Sciatic nerve (tissue), 2 donors: ENCODE measurements at regions not wholly inside any gene's neighbourhood (a gene's known extent, or its start where the extent isn't known, plus 50 kb on each side); places are given as distances from the start of the nearest gene placed in this dataset.
"Not testable (repeated sequence)": the region's sequence is repeated elsewhere in the genome, so short reads cannot be mapped to it uniquely, and the experiment has no call there.

Experiments used
- ATAC-seq: fragments of 200-7000 bp; cut with Tn5 transposase; one replicate; pipeline ENCODE4 v1.9.1; 2020; ENCODE audit warnings: mild to moderate bottlenecking, moderate library complexity
- DNase-seq: peaks from one replicate; pipeline ENCODE4 v3.0.0-alpha.2; 2020; ENCODE audit warnings: low spot score
- intact Hi-C: fragments of 100-400 bp; cut with DNase I; formaldehyde crosslinking; loops from one replicate; pipeline ENCODE4 v1.14.2; 2022
- donor health status: DM: no; HTN: no; CAD: no.
- donor health status: DM: no; HTN: no; CAD: no.

GRCh38 chr3:147471741-147472140, 62.6 kb downstream of the ZIC1 start:
- intact Hi-C loops, result no loop called here
- no peak for ATAC-seq

GRCh38 chr3:147472846-147473245, 63.7 kb downstream of the ZIC1 start:
- no peak for ATAC-seq
- no peak for DNase-seq
- intact Hi-C loops, result no loop called here

More at GRCh38 chr3:147471741-147472140, 62.6 kb downstream of the ZIC1 start:
- DNase-seq, result no peak

- intact Hi-C loops, result no loop called here
- ATAC-seq (no peak), DNase-seq (no peak)
Measured at GRCh38 chr3:147483145-147483544, 74.0 kb downstream of the ZIC1 start.

- DNase-seq (no peak), ATAC-seq (no peak)
- intact Hi-C loops, result no loop called here
Measured at GRCh38 chr3:147483578-147483977, 74.4 kb downstream of the ZIC1 start.

- ATAC-seq (no peak), DNase-seq (no peak)
- intact Hi-C loops, result no loop called here
Measured at GRCh38 chr3:147493065-147493464, 83.9 kb downstream of the ZIC1 start.

- ATAC-seq (no peak), DNase-seq (no peak)
- intact Hi-C loops, result no loop called here
Measured at GRCh38 chr3:147493666-147494065, 84.5 kb downstream of the ZIC1 start.

- no peak for DNase-seq
- intact Hi-C loops, result no loop called here
- ATAC-seq, result no peak
Measured at GRCh38 chr3:147497286-147497685, 88.1 kb downstream of the ZIC1 start.

- intact Hi-C loops, result no loop called here
- DNase-seq (no peak), ATAC-seq (peak; percentile 80)
Measured at GRCh38 chr3:147507638-147508286, 98.6 kb downstream of the ZIC1 start.

- ATAC-seq, result no peak
- intact Hi-C loops, result no loop called here
- no peak for DNase-seq
Measured at GRCh38 chr3:147509448-147509847, 100.3 kb downstream of the ZIC1 start.

GRCh38 chr3:147513785-147514184, 104.6 kb downstream of the ZIC1 start:
- no peak for DNase-seq
- ATAC-seq, result no peak
- intact Hi-C loops, result no loop called here

GRCh38 chr3:147514366-147515160, 105.4 kb downstream of the ZIC1 start:
- intact Hi-C loops, result no loop called here
- DNase-seq (no peak), ATAC-seq (no peak)

GRCh38 chr3:147518465-147518864, 109.3 kb downstream of the ZIC1 start:
- no peak for ATAC-seq
- intact Hi-C loops, result no loop called here

GRCh38 chr3:147521646-147522045, 112.5 kb downstream of the ZIC1 start:
- DNase-seq (no peak), ATAC-seq (no peak)
- intact Hi-C loops, result no loop called here

More at GRCh38 chr3:147518465-147518864, 109.3 kb downstream of the ZIC1 start:
- DNase-seq, result no peak

- DNase-seq, ATAC-seq, intact Hi-C loops: not testable (repeated sequence)
Measured at GRCh38 chr3:147522780-147523179, 113.6 kb downstream of the ZIC1 start.

GRCh38 chr3:147529551-147529950, 120.4 kb downstream of the ZIC1 start:
- intact Hi-C loops, result no loop called here
- DNase-seq (no peak), ATAC-seq (no peak)

GRCh38 chr3:147538034-147538433, 128.9 kb downstream of the ZIC1 start:
- DNase-seq (no peak), ATAC-seq (no peak)
- intact Hi-C loops, result no loop called here

GRCh38 chr3:147540921-147541320, 131.8 kb downstream of the ZIC1 start:
- ATAC-seq (no peak), DNase-seq (no peak)
- intact Hi-C loops, result no loop called here

GRCh38 chr3:147544290-147544689, 135.1 kb downstream of the ZIC1 start:
- no peak for DNase-seq
- intact Hi-C loops, result no loop called here
- ATAC-seq, result no peak

- ATAC-seq, result no peak
- intact Hi-C loops, result no loop called here
- DNase-seq, result no peak
Measured at GRCh38 chr3:147551491-147551890, 142.3 kb downstream of the ZIC1 start.

GRCh38 chr3:147554332-147554731, 145.2 kb downstream of the ZIC1 start:
- DNase-seq (no peak), ATAC-seq (no peak)
- intact Hi-C loops, result no loop called here

- intact Hi-C loops, result no loop called here
- no peak for ATAC-seq
- DNase-seq, result no peak
Measured at GRCh38 chr3:147572970-147573340, 163.8 kb downstream of the ZIC1 start.
